ENCODE measurements at regions not wholly inside any gene's neighbourhood (a gene's known extent, or its start where the extent isn't known, plus 50 kb on each side); places are given as distances from the start of the nearest gene placed in this dataset.

DNA sequence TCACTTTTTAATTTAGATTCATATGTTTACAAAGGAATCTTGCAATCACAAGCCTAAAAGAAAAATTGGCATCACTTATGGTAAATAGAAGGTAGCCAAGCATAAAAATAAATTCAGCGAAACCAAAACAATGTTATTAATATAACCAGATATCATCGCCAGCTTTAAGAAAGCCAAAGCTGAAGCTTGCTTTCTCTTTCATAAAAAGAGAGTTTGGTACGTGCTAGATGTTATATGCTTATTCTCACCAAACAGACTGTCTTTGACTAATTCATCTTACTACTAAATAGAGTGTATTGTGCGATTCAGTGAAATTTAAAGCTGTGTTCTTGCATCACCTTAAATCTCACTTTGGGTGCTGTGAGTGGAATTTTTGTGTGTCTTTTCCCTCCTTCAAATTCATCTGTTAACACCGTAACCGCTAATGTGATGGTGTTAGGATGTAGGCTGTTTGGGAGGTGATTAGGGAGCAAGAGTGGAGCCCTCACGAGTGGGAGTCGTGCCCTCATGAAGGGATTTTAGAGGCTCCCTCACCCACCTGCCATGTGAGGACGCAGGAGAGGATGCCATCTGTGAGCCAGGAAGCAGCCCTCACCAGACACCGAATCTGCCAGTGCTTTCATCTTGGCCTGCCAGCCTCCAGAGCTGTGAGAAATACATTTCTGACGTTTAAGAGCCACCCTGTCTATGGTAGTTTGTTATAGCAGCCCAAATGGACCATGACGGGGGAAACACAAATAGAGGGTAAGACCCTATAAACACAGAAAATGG is 134.1 kb upstream of the TMEM45B start:
- TF ChIP-seq POLR2A (IDR thresholded peaks at IDR 0.05) (no peak), POLR2AphosphoS5 (IDR thresholded peaks at IDR 0.05) (no peak), EP300 (IDR thresholded peaks at IDR 0.05) (no peak)
- TF ChIP-seq, protein P1, sequence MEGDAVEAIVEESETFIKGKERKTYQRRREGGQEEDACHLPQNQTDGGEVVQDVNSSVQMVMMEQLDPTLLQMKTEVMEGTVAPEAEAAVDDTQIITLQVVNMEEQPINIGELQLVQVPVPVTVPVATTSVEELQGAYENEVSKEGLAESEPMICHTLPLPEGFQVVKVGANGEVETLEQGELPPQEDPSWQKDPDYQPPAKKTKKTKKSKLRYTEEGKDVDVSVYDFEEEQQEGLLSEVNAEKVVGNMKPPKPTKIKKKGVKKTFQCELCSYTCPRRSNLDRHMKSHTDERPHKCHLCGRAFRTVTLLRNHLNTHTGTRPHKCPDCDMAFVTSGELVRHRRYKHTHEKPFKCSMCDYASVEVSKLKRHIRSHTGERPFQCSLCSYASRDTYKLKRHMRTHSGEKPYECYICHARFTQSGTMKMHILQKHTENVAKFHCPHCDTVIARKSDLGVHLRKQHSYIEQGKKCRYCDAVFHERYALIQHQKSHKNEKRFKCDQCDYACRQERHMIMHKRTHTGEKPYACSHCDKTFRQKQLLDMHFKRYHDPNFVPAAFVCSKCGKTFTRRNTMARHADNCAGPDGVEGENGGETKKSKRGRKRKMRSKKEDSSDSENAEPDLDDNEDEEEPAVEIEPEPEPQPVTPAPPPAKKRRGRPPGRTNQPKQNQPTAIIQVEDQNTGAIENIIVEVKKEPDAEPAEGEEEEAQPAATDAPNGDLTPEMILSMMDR (IDR thresholded peaks at IDR 0.05): no peak
